GM18909 (cell line): ENCODE measurements at regions not wholly inside any gene's neighbourhood (a gene's known extent, or its start where the extent isn't known, plus 50 kb on each side); places are given as distances from the start of the nearest gene placed in this dataset.

Source experiments
- ATAC-seq: cut with Tn5 transposase; IDR thresholded peaks from one replicate; pipeline ENCODE4 v1.9.1; 2021; ENCODE audit warnings: mild to moderate bottlenecking; ENCODE audit not compliant: unreplicated experiment, poor library complexity

GRCh38 chr12:25301798-25302197, 51.1 kb upstream of the KRAS start:
- ATAC-seq: no peak
